ENCODE measurements at regions not wholly inside any gene's neighbourhood (a gene's known extent, or its start where the extent isn't known, plus 50 kb on each side); places are given as distances from the start of the nearest gene placed in this dataset.
A peak's percentile ranks its signal among the peaks of the same experiment; 100 is the strongest.

GRCh38 chr3:127457546-127458145 lies 132.9 kb downstream of the TPRA1 start:
- no peak for ATAC-seq
- no peak overlapping the region for H3K27ac Mint-ChIP-seq
- H3K36me3 Mint-ChIP-seq (ENCODE audit: low read depth), result no peaks in the 10 kb centered on the region
- no peaks in the 10 kb centered on the region for H3K9me3 Mint-ChIP-seq
- DNase-seq, result no peak
- peaks cover 7% of the 10 kb centered on the region for H3K4me1 Mint-ChIP-seq
- H3K4me3 Mint-ChIP-seq, result no peak overlapping the region
- peaks cover 60% of the 10 kb centered on the region for H3K27me3 Mint-ChIP-seq

DNA sequence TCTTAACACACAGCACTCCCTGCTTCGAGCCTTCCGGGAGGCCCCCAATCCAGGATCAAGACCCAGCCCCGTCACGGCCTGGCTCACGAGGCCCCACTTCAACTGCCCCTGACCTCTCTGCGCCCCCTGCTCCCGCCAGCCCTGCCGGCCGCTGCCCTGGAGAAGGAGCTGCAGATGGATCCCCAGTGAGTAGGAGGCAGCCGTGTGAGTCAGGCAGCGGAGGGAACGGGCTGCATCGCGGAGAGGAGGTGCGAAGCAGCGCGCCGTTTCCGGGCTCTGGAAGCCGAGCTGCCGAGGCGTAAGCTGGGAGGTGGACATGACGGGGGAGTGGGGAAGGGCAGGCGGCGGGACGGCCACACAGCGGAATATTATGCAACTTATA lies 133.4 kb downstream of the TPRA1 start:
- Mint-ChIP-seq H3K36me3 (ENCODE audit: low read depth) (no peaks in the 10 kb centered on the region), H3K4me3 (no peak overlapping the region), H3K4me1 (peaks cover 7% of the 10 kb centered on the region), H3K9me3 (no peaks in the 10 kb centered on the region), H3K27me3 (peaks cover 60% of the 10 kb centered on the region), H3K27ac (no peak overlapping the region)
- DNase-seq (peak; percentile 34), ATAC-seq (no peak)

GRCh38 chr3:127456471-127457093 lies 134.0 kb downstream of the TPRA1 start:
- Mint-ChIP-seq H3K27me3 (peaks cover 60% of the 10 kb centered on the region), H3K4me3 (no peak overlapping the region), H3K9me3 (no peaks in the 10 kb centered on the region), H3K4me1 (peaks cover 7% of the 10 kb centered on the region), H3K27ac (no peak overlapping the region), H3K36me3 (ENCODE audit: low read depth) (no peaks in the 10 kb centered on the region)
- ATAC-seq, result no peak
- peak; percentile 6 for DNase-seq

DNA sequence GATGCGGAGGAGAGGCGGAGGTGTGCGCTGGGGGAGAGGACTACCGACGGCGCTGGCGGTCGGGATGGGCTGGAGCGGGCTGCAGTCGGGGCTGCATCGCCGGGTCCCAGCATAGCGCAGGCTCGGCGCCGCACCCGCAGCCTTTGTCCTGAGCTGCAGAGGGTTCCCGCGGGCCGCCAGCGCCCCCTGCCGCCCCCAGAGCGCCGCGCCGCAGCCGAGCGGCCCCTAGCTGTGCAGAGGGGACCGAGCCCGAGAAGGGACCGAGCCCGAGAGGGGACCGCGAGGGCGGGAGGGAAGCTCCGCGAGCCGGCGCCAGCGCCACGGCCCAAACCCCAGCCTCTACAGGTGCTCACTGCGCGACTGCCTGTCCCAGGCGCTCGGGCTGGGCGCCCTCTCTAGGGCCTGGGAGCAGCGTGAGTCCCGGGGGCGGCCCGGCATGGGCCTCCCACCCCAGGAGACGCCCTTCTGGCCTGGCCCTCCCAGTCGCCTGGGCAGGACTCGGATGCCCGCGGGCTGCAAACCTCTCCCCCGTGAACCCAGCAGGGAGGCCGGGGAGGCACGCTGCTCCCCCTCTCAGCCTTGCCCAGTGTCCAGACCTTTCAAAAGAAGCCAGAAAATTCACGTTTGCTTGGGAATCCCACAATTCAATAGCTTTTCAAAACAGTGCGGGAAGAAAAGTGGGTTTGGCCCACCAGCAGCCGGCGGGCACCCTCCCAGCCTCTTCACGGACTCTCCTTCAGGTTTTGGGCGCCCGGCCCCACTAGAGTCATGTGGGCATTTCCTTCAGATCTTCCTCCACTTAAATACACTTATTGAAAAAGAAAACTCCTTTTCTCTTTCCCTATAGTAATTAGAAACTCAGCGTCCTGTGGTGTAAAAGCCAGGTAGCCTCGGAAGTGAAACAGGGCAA lies 134.7 kb downstream of the TPRA1 start:
- ATAC-seq (peak; percentile 93), DNase-seq (peak; percentile 77)
- Mint-ChIP-seq H3K4me3 (no peak overlapping the region), H3K27ac (no peak overlapping the region), H3K36me3 (ENCODE audit: low read depth) (no peaks in the 10 kb centered on the region), H3K27me3 (peaks cover 60% of the 10 kb centered on the region), H3K9me3 (no peaks in the 10 kb centered on the region), H3K4me1 (peaks cover 7% of the 10 kb centered on the region)

- Mint-ChIP-seq H3K27ac (no peak overlapping the region), H3K4me3 (no peak overlapping the region), H3K27me3 (peaks cover 53% of the 10 kb centered on the region), H3K4me1 (peaks cover 7% of the 10 kb centered on the region), H3K9me3 (no peaks in the 10 kb centered on the region), H3K36me3 (ENCODE audit: low read depth) (no peaks in the 10 kb centered on the region)
- DNase-seq, result no peak
- no peak for ATAC-seq
These were observed 135.6 kb downstream of the TPRA1 start for GRCh38 chr3:127454968-127455367.

GRCh38 chr3:127454051-127454450 lies 136.5 kb downstream of the TPRA1 start:
- no peak overlapping the region for H3K4me3 Mint-ChIP-seq
- no peaks in the 10 kb centered on the region for H3K9me3 Mint-ChIP-seq
- H3K36me3 Mint-ChIP-seq (ENCODE audit: low read depth), result no peaks in the 10 kb centered on the region
- H3K27me3 Mint-ChIP-seq, result peaks cover 50% of the 10 kb centered on the region
- H3K27ac Mint-ChIP-seq, result no peak overlapping the region
- no peak for DNase-seq
- ATAC-seq, result no peak
- H3K4me1 Mint-ChIP-seq, result peaks cover 7% of the 10 kb centered on the region

GRCh38 chr3:127452321-127452821 lies 138.2 kb downstream of the TPRA1 start:
- ATAC-seq (no peak), DNase-seq (no peak)
- H3K27me3 Mint-ChIP-seq, result peaks cover 36% of the 10 kb centered on the region
- no peaks in the 10 kb centered on the region for H3K36me3 Mint-ChIP-seq (ENCODE audit: low read depth)
- H3K9me3 Mint-ChIP-seq, result no peaks in the 10 kb centered on the region
- peaks cover 7% of the 10 kb centered on the region for H3K4me1 Mint-ChIP-seq
- no peak overlapping the region for H3K27ac Mint-ChIP-seq
- no peak overlapping the region for H3K4me3 Mint-ChIP-seq

DNA sequence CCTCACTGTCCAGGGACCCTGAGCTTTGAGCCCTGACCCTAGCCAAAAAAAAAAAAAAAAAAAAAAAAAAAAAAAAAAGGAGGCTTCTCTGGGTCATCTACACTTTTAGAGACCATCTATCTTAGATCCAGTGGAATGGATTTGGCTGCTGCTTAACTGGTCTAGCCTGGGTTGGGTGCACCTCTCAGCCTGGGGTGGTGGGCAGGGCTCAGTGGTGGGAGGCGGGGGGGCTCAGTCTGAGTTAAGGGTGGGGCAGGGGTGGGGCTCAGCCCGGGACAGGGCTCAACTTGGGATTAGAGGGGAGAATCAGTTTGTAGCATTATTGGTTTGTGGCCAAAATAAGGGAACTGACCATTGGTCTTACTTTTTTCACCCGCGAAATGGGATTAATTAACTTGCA lies 139.2 kb downstream of the TPRA1 start:
- Mint-ChIP-seq H3K36me3 (ENCODE audit: low read depth) (no peaks in the 10 kb centered on the region), H3K9me3 (no peaks in the 10 kb centered on the region), H3K27ac (no peak overlapping the region), H3K4me1 (peaks cover 3% of the 10 kb centered on the region), H3K4me3 (no peak overlapping the region), H3K27me3 (peaks cover 29% of the 10 kb centered on the region)
- ATAC-seq, result no peak
- no peak for DNase-seq

GRCh38 chr3:127450331-127450730 lies 140.2 kb downstream of the TPRA1 start:
- H3K36me3 Mint-ChIP-seq (ENCODE audit: low read depth), result no peaks in the 10 kb centered on the region
- ATAC-seq, result no peak
- H3K4me3 Mint-ChIP-seq, result no peak overlapping the region
- no peak for DNase-seq
- no peaks in the 10 kb centered on the region for H3K4me1 Mint-ChIP-seq
- H3K27ac Mint-ChIP-seq, result no peak overlapping the region
- H3K27me3 Mint-ChIP-seq, result peaks cover 22% of the 10 kb centered on the region
- H3K9me3 Mint-ChIP-seq, result no peaks in the 10 kb centered on the region

DNA sequence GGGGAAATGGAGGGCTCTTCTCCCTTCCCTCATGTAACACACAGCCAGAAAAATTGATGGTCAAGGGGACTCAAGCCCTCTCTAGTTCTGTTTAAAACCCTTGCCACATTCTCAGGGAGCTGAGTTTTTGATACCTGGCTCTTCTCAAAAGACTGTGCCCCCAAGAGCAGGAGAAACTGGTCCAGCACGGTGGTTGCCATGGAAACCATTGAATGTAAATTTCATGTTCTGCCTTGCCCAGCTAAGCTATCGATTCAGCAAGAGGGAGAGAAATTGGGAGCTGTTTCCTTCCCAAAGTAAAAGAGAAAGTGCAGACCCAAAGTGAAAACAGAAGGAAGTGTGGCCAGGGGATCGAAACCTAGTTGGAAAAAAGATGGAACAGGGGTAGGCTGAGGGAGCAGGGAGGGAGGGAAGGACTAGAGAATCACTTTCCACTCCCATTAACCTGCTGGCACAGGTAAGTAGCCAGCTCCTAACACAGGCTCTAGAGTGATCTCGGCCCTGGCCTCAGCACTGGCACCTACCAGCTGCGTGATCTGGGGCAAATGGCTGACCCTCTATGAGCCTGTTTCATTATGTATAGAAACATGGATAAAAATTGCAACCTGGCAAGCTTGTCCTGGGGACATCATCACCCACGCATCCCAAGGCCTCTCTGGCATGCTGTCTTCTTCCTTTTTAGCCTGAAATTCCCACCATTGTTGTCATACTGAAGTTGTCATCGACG lies 140.9 kb downstream of the TPRA1 start:
- H3K27ac Mint-ChIP-seq, result no peak overlapping the region
- ATAC-seq (no peak), DNase-seq (no peak)
- no peak overlapping the region for H3K4me3 Mint-ChIP-seq
- H3K36me3 Mint-ChIP-seq (ENCODE audit: low read depth), result no peaks in the 10 kb centered on the region
- peaks cover 15% of the 10 kb centered on the region for H3K27me3 Mint-ChIP-seq
- no peaks in the 10 kb centered on the region for H3K4me1 Mint-ChIP-seq
- H3K9me3 Mint-ChIP-seq, result no peaks in the 10 kb centered on the region

- peaks cover 10% of the 10 kb centered on the region for H3K27me3 Mint-ChIP-seq
These were observed 141.9 kb downstream of the TPRA1 start for GRCh38 chr3:127448671-127449070.

GRCh38 chr3:127448161-127448561 lies 142.4 kb downstream of the TPRA1 start:
- H3K27me3 Mint-ChIP-seq, result peaks cover 6% of the 10 kb centered on the region
- H3K4me1 Mint-ChIP-seq, result no peaks in the 10 kb centered on the region
- no peaks in the 10 kb centered on the region for H3K9me3 Mint-ChIP-seq
- ATAC-seq (no peak), DNase-seq (no peak)
- H3K27ac Mint-ChIP-seq, result no peak overlapping the region
- H3K4me3 Mint-ChIP-seq, result no peak overlapping the region
- no peaks in the 10 kb centered on the region for H3K36me3 Mint-ChIP-seq (ENCODE audit: low read depth)

More at GRCh38 chr3:127448671-127449070, 141.9 kb downstream of the TPRA1 start:
- no peak overlapping the region for H3K27ac Mint-ChIP-seq
- no peak for ATAC-seq
- H3K9me3 Mint-ChIP-seq, result no peaks in the 10 kb centered on the region
- no peak overlapping the region for H3K4me3 Mint-ChIP-seq
- DNase-seq, result no peak
- H3K4me1 Mint-ChIP-seq, result no peaks in the 10 kb centered on the region
- H3K36me3 Mint-ChIP-seq (ENCODE audit: low read depth), result no peaks in the 10 kb centered on the region

DNA sequence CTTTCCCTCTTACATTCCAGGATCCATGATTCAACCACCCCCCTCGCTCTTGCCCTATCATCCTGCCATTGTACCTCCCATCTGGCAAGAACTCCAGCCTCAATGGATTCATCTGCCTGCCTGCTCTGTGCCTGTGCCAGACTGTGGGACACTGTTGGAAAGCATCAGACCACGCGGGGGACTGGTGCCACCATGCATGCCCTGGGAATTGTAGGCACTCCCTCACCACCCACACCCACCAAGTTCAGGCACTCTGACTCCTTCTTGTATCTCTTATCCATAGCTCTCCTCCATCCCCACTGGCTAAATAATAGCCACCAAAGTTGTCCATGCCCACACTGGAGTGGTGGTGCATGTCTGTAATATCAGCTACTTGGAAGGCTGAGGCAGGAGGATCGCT lies 143.8 kb downstream of the TPRA1 start:
- Mint-ChIP-seq H3K4me1 (no peaks in the 10 kb centered on the region), H3K27ac (no peak overlapping the region), H3K4me3 (no peak overlapping the region), H3K27me3 (peaks cover 6% of the 10 kb centered on the region), H3K36me3 (ENCODE audit: low read depth) (no peaks in the 10 kb centered on the region), H3K9me3 (no peaks in the 10 kb centered on the region)
- ATAC-seq (no peak), DNase-seq (no peak)

DNA sequence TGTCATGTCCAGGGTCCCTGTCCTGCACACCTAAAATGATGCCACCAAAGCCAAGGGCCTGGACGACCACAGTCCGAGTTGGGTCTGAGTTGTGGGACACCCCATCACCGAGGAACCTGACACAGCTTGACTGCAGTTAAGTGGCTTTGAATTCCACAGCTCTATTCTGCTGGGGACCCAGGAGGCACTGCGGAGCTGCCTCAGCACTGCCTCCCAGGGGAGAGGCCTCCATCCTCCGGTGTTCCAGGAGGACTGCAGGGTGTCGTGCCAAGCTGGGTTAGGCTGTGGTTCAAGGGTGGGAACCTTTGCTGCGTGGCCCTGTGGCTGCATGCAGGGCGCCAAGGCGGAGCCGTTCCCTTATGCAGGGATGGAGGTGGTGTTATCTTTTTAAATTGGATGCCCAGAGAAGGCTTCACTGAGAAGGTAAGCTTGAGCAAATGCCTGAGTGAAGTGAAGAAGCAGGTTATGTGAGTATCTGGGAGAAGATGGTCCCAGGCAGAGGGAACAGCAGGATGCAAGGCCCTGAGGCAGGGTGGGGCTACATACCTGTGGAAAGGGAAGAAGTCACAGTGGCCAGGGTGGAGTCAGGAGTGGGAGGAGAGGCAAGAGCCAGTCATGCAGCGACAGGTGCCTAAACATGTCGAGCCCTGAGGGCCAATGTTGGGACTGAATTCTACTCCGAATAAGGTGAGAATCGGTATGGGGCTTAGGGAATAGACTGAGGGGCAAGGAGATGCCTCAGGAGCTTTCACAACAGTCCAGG lies 144.8 kb downstream of the TPRA1 start:
- H3K27me3 Mint-ChIP-seq, result peaks cover 6% of the 10 kb centered on the region
- ATAC-seq, result no peak
- H3K36me3 Mint-ChIP-seq (ENCODE audit: low read depth), result no peaks in the 10 kb centered on the region
- DNase-seq, result no peak
- no peak overlapping the region for H3K4me3 Mint-ChIP-seq
- H3K27ac Mint-ChIP-seq, result no peak overlapping the region
- H3K4me1 Mint-ChIP-seq, result no peaks in the 10 kb centered on the region
- H3K9me3 Mint-ChIP-seq, result no peaks in the 10 kb centered on the region

Data from activated naive CD8-positive, alpha-beta T cell treated with anti-CD3 and anti-CD28 coated beads, Interleukin-2, amount 50 U/mL, for 24 hours (primary cell).